ENCODE measurements at regions not wholly inside any gene's neighbourhood (a gene's known extent, or its start where the extent isn't known, plus 50 kb on each side); places are given as distances from the start of the nearest gene placed in this dataset.

GRCh38 chr16:60636117-60636516, 1400.1 kb downstream of the CDH8 start:
- H3K4me3 ChIP-seq = no peak overlapping the region
- H3K27ac ChIP-seq = no peak overlapping the region
- 32% methylated on average over 5 of the region's 5 CpGs for WGBS (ENCODE audit: missing lambda C conversion rate)
- ChIA-PET POLR2A (no interaction called here), CTCF (no interaction called here)
- FAIRE-seq = no peak
- DNase-seq (ENCODE audit: low read depth in 1 of 2, low spot score in 1 of 2) = no peak
- no peak for ATAC-seq
- H3K9me3 ChIP-seq = no peaks in the 10 kb centered on the region; the same call in 2 of the 3 replicates
- no peak for TF ChIP-seq POLR2AphosphoS2 (conservative IDR thresholded peaks at IDR 0.05; ENCODE audit: low read length)
- no peak for TF ChIP-seq MYC (IDR thresholded peaks at IDR 0.05; ENCODE audit: borderline replicate concordance, low read length)
- no peak for TF ChIP-seq HEYL (CRISPR knock-in tag; IDR thresholded peaks at IDR 0.05)
- no peak for TF ChIP-seq RFX5 (IDR thresholded peaks at IDR 0.05)
- TF ChIP-seq FOSB (CRISPR knock-in tag; IDR thresholded peaks at IDR 0.05) = no peak
- TF ChIP-seq REST (IDR thresholded peaks at IDR 0.05) = no peak
- no peak for TF ChIP-seq KDM5A (IDR thresholded peaks at IDR 0.05)
- no peak for TF ChIP-seq NPAS2 (CRISPR knock-in tag; IDR thresholded peaks at IDR 0.05; ENCODE audit: borderline replicate concordance)
- TF ChIP-seq RCOR1 (IDR thresholded peaks at IDR 0.05; ENCODE audit: low read depth, low read length) = no peak
- TF ChIP-seq JUNB (IDR thresholded peaks at IDR 0.05) = no peak
- TF ChIP-seq HOXB5 (CRISPR knock-in tag; IDR thresholded peaks at IDR 0.05) = no peak
- no peak for TF ChIP-seq TP53 (CRISPR knock-in tag; IDR thresholded peaks at IDR 0.05)
- no peak overlapping the region for H3K4me2 ChIP-seq
- H3K4me1 ChIP-seq = no peaks in the 10 kb centered on the region

GRCh38 chr16:60635548-60635947, 1400.7 kb downstream of the CDH8 start:
- 0% methylated on average over 1 of the region's 1 CpG for WGBS (ENCODE audit: missing lambda C conversion rate)
- Histone ChIP-seq H3K4me1 (no peaks in the 10 kb centered on the region), H3K27ac (no peak overlapping the region), H3K4me3 (no peak overlapping the region), H3K4me2 (no peak overlapping the region), H3K9me3 (no peaks in the 10 kb centered on the region; the same call in 2 of the 3 replicates)
- ATAC-seq (no peak), DNase-seq (ENCODE audit: low read depth in 1 of 2, low spot score in 1 of 2) (no peak), FAIRE-seq (no peak)
- TF ChIP-seq HOXB5 (CRISPR knock-in tag; IDR thresholded peaks at IDR 0.05) = no peak
- no peak for TF ChIP-seq CTCF (IDR thresholded peaks at IDR 0.05)
- no peak for TF ChIP-seq CEBPB (IDR thresholded peaks at IDR 0.05)
- no peak for TF ChIP-seq RNF2 (IDR thresholded peaks at IDR 0.05; ENCODE audit: borderline replicate concordance, low read depth)
- TF ChIP-seq NPAS2 (CRISPR knock-in tag; IDR thresholded peaks at IDR 0.05; ENCODE audit: borderline replicate concordance) = no peak
- no peak for TF ChIP-seq HEYL (CRISPR knock-in tag; IDR thresholded peaks at IDR 0.05)
- no peak for TF ChIP-seq ELK1 (IDR thresholded peaks at IDR 0.05; ENCODE audit: low read depth, low read length)
- TF ChIP-seq POLR2AphosphoS2 (conservative IDR thresholded peaks at IDR 0.05; ENCODE audit: low read length) = no peak
- no peak for TF ChIP-seq RCOR1 (IDR thresholded peaks at IDR 0.05; ENCODE audit: low read depth, low read length)
- no peak for TF ChIP-seq RFX5 (IDR thresholded peaks at IDR 0.05)
- no peak for TF ChIP-seq GATA3 (IDR thresholded peaks at IDR 0.05; ENCODE audit: borderline replicate concordance)
- no peak for TF ChIP-seq RAD21 (conservative IDR thresholded peaks at IDR 0.05 in 1 of 2, IDR thresholded peaks at IDR 0.05 in 1 of 2)
- no peak for TF ChIP-seq ATOH8 (CRISPR knock-in tag; IDR thresholded peaks at IDR 0.05; ENCODE audit: low read depth)
- TF ChIP-seq MAX (IDR thresholded peaks at IDR 0.05) = no peak
- TF ChIP-seq MAFK (IDR thresholded peaks at IDR 0.05; ENCODE audit: partially characterized antibody) = no peak
- CTCF ChIA-PET = no interaction called here
- POLR2A ChIA-PET = no interaction called here
